ENCODE measurements at regions not wholly inside any gene's neighbourhood (a gene's known extent, or its start where the extent isn't known, plus 50 kb on each side); places are given as distances from the start of the nearest gene placed in this dataset.

GRCh38 chr12:68446384-68446783 lies 114.2 kb upstream of the MDM1 start:
- TF ChIP-seq CTCF (IDR thresholded peaks at IDR 0.05 in 2 of 3, conservative IDR thresholded peaks at IDR 0.05 in 1 of 3; ENCODE audit: borderline replicate concordance in 1 of 3, insufficient read depth in 1 of 3, low read depth in 2 of 3, low read length in 2 of 3) (no peak), POLR2A (IDR thresholded peaks at IDR 0.05; ENCODE audit: borderline replicate concordance, extremely low read depth, insufficient read depth, insufficient read length) (no peak), YY1 (IDR thresholded peaks at IDR 0.05; ENCODE audit: extremely low read depth, insufficient replicate concordance, low read depth, low read length) (no peak), EZH2 (IDR thresholded peaks at IDR 0.05) (no peak), POLR2AphosphoS5 (IDR thresholded peaks at IDR 0.05; ENCODE audit: low read depth, low read length) (no peak), MAX (IDR thresholded peaks at IDR 0.05) (no peak), CEBPB (IDR thresholded peaks at IDR 0.05; ENCODE audit: low read depth) (no peak), EZH2phosphoT487 (IDR thresholded peaks at IDR 0.05; ENCODE audit: borderline replicate concordance) (no peak), SIN3A (IDR thresholded peaks at IDR 0.05; ENCODE audit: low read depth) (no peak), SP1 (IDR thresholded peaks at IDR 0.05; ENCODE audit: low read depth) (no peak), ZNF274 (IDR thresholded peaks at IDR 0.05; ENCODE audit: low read depth, low read length) (no peak), EGR1 (IDR thresholded peaks at IDR 0.05; ENCODE audit: low read depth) (no peak), ELF1 (IDR thresholded peaks at IDR 0.05; ENCODE audit: borderline replicate concordance, low read depth) (no peak)
